ENCODE measurements at regions not wholly inside any gene's neighbourhood (a gene's known extent, or its start where the extent isn't known, plus 50 kb on each side); places are given as distances from the start of the nearest gene placed in this dataset.
"Not testable (repeated sequence)": the region's sequence is repeated elsewhere in the genome, so short reads cannot be mapped to it uniquely, and the experiment has no call there.

GRCh38 chr18:24588440-24588839, 128.0 kb downstream of the HRH4 start:
- no peaks in the 10 kb centered on the region for H3K9me3 Mint-ChIP-seq
- no peak for DNase-seq
- no peaks in the 10 kb centered on the region for H3K36me3 Mint-ChIP-seq (ENCODE audit: low read depth)
- no peak overlapping the region for H3K4me3 Mint-ChIP-seq
- no peaks in the 10 kb centered on the region for H3K4me1 Mint-ChIP-seq (ENCODE audit: low read depth)
- no peak overlapping the region for H3K27ac Mint-ChIP-seq
- H3K27me3 Mint-ChIP-seq = peaks cover 24% of the 10 kb centered on the region

- no peaks in the 10 kb centered on the region for H3K4me1 Mint-ChIP-seq (ENCODE audit: low read depth)
- no peak overlapping the region for H3K27ac Mint-ChIP-seq
- H3K36me3 Mint-ChIP-seq (ENCODE audit: low read depth) = no peaks in the 10 kb centered on the region
- no peak overlapping the region for H3K4me3 Mint-ChIP-seq
- DNase-seq = no peak
- no peaks in the 10 kb centered on the region for H3K9me3 Mint-ChIP-seq
- H3K27me3 Mint-ChIP-seq = peaks cover 16% of the 10 kb centered on the region
Measured at GRCh38 chr18:24590946-24591345, 130.5 kb downstream of the HRH4 start.

- H3K4me1 Mint-ChIP-seq (ENCODE audit: low read depth) = no peaks in the 10 kb centered on the region
- no peaks in the 10 kb centered on the region for H3K9me3 Mint-ChIP-seq
- peaks cover 9% of the 10 kb centered on the region for H3K27me3 Mint-ChIP-seq
- no peak for DNase-seq
- H3K36me3 Mint-ChIP-seq (ENCODE audit: low read depth) = no peaks in the 10 kb centered on the region
- H3K4me3 Mint-ChIP-seq = no peak overlapping the region
- no peak overlapping the region for H3K27ac Mint-ChIP-seq
Measured at GRCh38 chr18:24593401-24593800, 133.0 kb downstream of the HRH4 start.

- no peak for DNase-seq
- Mint-ChIP-seq H3K9me3 (no peaks in the 10 kb centered on the region), H3K27me3 (peaks cover 9% of the 10 kb centered on the region), H3K36me3 (ENCODE audit: low read depth) (no peaks in the 10 kb centered on the region), H3K27ac (no peak overlapping the region), H3K4me1 (ENCODE audit: low read depth) (no peaks in the 10 kb centered on the region), H3K4me3 (no peak overlapping the region)
Measured at GRCh38 chr18:24593886-24594285, 133.4 kb downstream of the HRH4 start.

GRCh38 chr18:24595561-24596031, 135.2 kb downstream of the HRH4 start:
- Mint-ChIP-seq H3K4me3 (no peak overlapping the region), H3K36me3 (ENCODE audit: low read depth) (no peaks in the 10 kb centered on the region), H3K4me1 (ENCODE audit: low read depth) (no peaks in the 10 kb centered on the region), H3K9me3 (no peaks in the 10 kb centered on the region), H3K27me3 (peaks cover 15% of the 10 kb centered on the region), H3K27ac (no peak overlapping the region)
- DNase-seq = no peak

GRCh38 chr18:24600076-24600654, 139.7 kb downstream of the HRH4 start:
- no peaks in the 10 kb centered on the region for H3K36me3 Mint-ChIP-seq (ENCODE audit: low read depth)
- no peak overlapping the region for H3K4me3 Mint-ChIP-seq
- H3K27ac Mint-ChIP-seq = no peak overlapping the region
- peaks cover 22% of the 10 kb centered on the region for H3K27me3 Mint-ChIP-seq
- no peak for DNase-seq
- no peaks in the 10 kb centered on the region for H3K9me3 Mint-ChIP-seq
- H3K4me1 Mint-ChIP-seq (ENCODE audit: low read depth) = no peaks in the 10 kb centered on the region

GRCh38 chr18:24601585-24601984, 141.1 kb downstream of the HRH4 start:
- Mint-ChIP-seq H3K27ac (no peak overlapping the region), H3K4me3 (no peak overlapping the region), H3K9me3 (no peaks in the 10 kb centered on the region), H3K4me1 (ENCODE audit: low read depth) (no peaks in the 10 kb centered on the region), H3K36me3 (ENCODE audit: low read depth) (no peaks in the 10 kb centered on the region), H3K27me3 (peaks cover 22% of the 10 kb centered on the region)
- DNase-seq = no peak

- peaks cover 22% of the 10 kb centered on the region for H3K27me3 Mint-ChIP-seq
- H3K9me3 Mint-ChIP-seq = no peaks in the 10 kb centered on the region
- no peak overlapping the region for H3K4me3 Mint-ChIP-seq
- DNase-seq = no peak
- H3K4me1 Mint-ChIP-seq (ENCODE audit: low read depth) = no peaks in the 10 kb centered on the region
- no peak overlapping the region for H3K27ac Mint-ChIP-seq
- H3K36me3 Mint-ChIP-seq (ENCODE audit: low read depth) = no peaks in the 10 kb centered on the region
Measured at GRCh38 chr18:24602201-24602600, 141.8 kb downstream of the HRH4 start.

GRCh38 chr18:24603151-24603550, 142.7 kb downstream of the HRH4 start:
- Mint-ChIP-seq H3K27me3 (peaks cover 19% of the 10 kb centered on the region), H3K9me3 (no peaks in the 10 kb centered on the region), H3K4me1 (ENCODE audit: low read depth) (no peaks in the 10 kb centered on the region), H3K4me3 (no peak overlapping the region), H3K36me3 (ENCODE audit: low read depth) (no peaks in the 10 kb centered on the region), H3K27ac (no peak overlapping the region)
- no peak for DNase-seq

GRCh38 chr18:24605444-24605843, 145.0 kb downstream of the HRH4 start:
- DNase-seq = no peak
- Mint-ChIP-seq H3K4me1 (ENCODE audit: low read depth) (no peaks in the 10 kb centered on the region), H3K27me3 (peaks cover 6% of the 10 kb centered on the region), H3K36me3 (ENCODE audit: low read depth) (no peaks in the 10 kb centered on the region), H3K9me3 (no peaks in the 10 kb centered on the region), H3K4me3 (no peak overlapping the region), H3K27ac (no peak overlapping the region)

- no peak overlapping the region for H3K4me3 Mint-ChIP-seq
- H3K36me3 Mint-ChIP-seq (ENCODE audit: low read depth) = no peaks in the 10 kb centered on the region
- no peaks in the 10 kb centered on the region for H3K9me3 Mint-ChIP-seq
- H3K27me3 Mint-ChIP-seq = no peaks in the 10 kb centered on the region
- no peaks in the 10 kb centered on the region for H3K4me1 Mint-ChIP-seq (ENCODE audit: low read depth)
- no peak overlapping the region for H3K27ac Mint-ChIP-seq
- DNase-seq = no peak
Measured at GRCh38 chr18:24609254-24609653, 148.8 kb downstream of the HRH4 start.

- no peaks in the 10 kb centered on the region for H3K9me3 Mint-ChIP-seq
- no peaks in the 10 kb centered on the region for H3K36me3 Mint-ChIP-seq (ENCODE audit: low read depth)
- no peaks in the 10 kb centered on the region for H3K27me3 Mint-ChIP-seq
- H3K4me3 Mint-ChIP-seq = no peak overlapping the region
- no peak overlapping the region for H3K27ac Mint-ChIP-seq
- no peaks in the 10 kb centered on the region for H3K4me1 Mint-ChIP-seq (ENCODE audit: low read depth)
- no peak for DNase-seq
Measured at GRCh38 chr18:24611075-24611474, 150.6 kb downstream of the HRH4 start.

GRCh38 chr18:24613896-24614640, 153.6 kb downstream of the HRH4 start:
- H3K4me1 Mint-ChIP-seq (ENCODE audit: low read depth) = no peaks in the 10 kb centered on the region
- no peaks in the 10 kb centered on the region for H3K9me3 Mint-ChIP-seq
- no peak overlapping the region for H3K27ac Mint-ChIP-seq
- DNase-seq = no peak
- no peaks in the 10 kb centered on the region for H3K36me3 Mint-ChIP-seq (ENCODE audit: low read depth)
- H3K4me3 Mint-ChIP-seq = no peak overlapping the region
- no peaks in the 10 kb centered on the region for H3K27me3 Mint-ChIP-seq

- H3K27ac Mint-ChIP-seq = no peak overlapping the region
- DNase-seq = no peak
- no peaks in the 10 kb centered on the region for H3K9me3 Mint-ChIP-seq
- H3K4me3 Mint-ChIP-seq = no peak overlapping the region
- no peaks in the 10 kb centered on the region for H3K4me1 Mint-ChIP-seq (ENCODE audit: low read depth)
- H3K27me3 Mint-ChIP-seq = no peaks in the 10 kb centered on the region
- H3K36me3 Mint-ChIP-seq (ENCODE audit: low read depth) = no peaks in the 10 kb centered on the region
Measured at GRCh38 chr18:24616653-24617052, 156.2 kb downstream of the HRH4 start.

- DNase-seq; H3K9me3 Mint-ChIP-seq; H3K4me3 Mint-ChIP-seq; H3K4me1 Mint-ChIP-seq (ENCODE audit: low read depth); H3K36me3 Mint-ChIP-seq (ENCODE audit: low read depth); H3K27me3 Mint-ChIP-seq; H3K27ac Mint-ChIP-seq: not testable (repeated sequence)
Measured at GRCh38 chr18:24624421-24624820, 164.0 kb downstream of the HRH4 start.
